GM21825 (cell line): ENCODE measurements at regions not wholly inside any gene's neighbourhood (a gene's known extent, or its start where the extent isn't known, plus 50 kb on each side); places are given as distances from the start of the nearest gene placed in this dataset.
"Not testable (repeated sequence)": the region's sequence is repeated elsewhere in the genome, so short reads cannot be mapped to it uniquely, and the experiment has no call there.

Experiments used
- ATAC-seq: cut with Tn5 transposase; IDR thresholded peaks from one replicate; pipeline ENCODE4 v1.9.1; 2021; ENCODE audit warnings: mild to moderate bottlenecking, moderate library complexity; ENCODE audit not compliant: unreplicated experiment

- ATAC-seq: no peak
Measured at GRCh38 chrX:27162496-27162895, 300.6 kb downstream of the PPP4R3C start.

GRCh38 chrX:27156921-27157320, 306.2 kb downstream of the PPP4R3C start:
- ATAC-seq: not testable (repeated sequence)

DNA sequence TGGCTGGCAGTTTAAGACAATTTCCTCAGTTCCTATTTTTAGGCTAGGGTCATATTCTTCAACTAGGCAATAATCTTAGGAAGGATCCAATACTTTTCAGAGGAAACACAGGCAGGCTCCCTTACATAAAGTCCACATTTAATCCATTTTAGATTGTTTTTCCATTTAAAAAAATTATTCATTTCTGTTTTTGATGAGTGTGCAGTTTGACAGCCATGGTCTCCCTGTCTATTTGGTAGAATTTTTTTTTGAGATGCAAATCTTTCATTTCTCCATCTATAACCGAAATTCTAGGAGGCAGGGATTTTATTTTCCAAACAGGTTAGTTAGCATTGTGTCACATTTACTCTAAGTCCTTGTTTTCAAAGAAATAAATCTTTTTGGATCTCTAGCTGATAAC, 326.8 kb downstream of the PPP4R3C start:
- ATAC-seq: no peak

DNA sequence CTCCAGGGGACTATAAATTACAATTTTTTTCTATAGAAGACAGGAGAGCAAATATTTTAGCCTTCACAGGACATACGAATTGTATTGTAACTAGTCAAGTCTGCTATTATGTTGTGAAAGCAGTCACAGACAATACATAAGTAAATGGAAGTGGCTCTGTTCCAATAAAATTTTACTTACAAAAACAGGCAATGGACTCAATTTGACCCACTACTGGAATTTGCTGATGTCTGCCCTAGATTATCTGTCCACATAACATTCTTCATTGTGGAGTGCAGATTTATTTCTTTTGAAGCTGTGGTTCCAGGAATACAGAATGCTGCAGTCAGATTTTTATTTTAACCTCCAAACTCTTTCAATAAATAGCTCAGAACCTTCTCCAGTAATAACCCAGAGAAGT, 330.3 kb downstream of the PPP4R3C start:
- ATAC-seq: no peak

GRCh38 chrX:27087176-27087575, 376.0 kb downstream of the PPP4R3C start:
- ATAC-seq: not testable (repeated sequence)

GRCh38 chrX:27086237-27086636, 376.9 kb downstream of the PPP4R3C start:
- no peak for ATAC-seq

- ATAC-seq: no peak
Measured at GRCh38 chrX:27085346-27085745, 377.8 kb downstream of the PPP4R3C start.

- ATAC-seq: no peak
Measured at GRCh38 chrX:27078371-27078770, 384.8 kb downstream of the PPP4R3C start.

GRCh38 chrX:27057883-27058282, 405.3 kb downstream of the PPP4R3C start:
- ATAC-seq: no peak

GRCh38 chrX:27039332-27039731, 423.8 kb downstream of the PPP4R3C start:
- no peak for ATAC-seq

DNA sequence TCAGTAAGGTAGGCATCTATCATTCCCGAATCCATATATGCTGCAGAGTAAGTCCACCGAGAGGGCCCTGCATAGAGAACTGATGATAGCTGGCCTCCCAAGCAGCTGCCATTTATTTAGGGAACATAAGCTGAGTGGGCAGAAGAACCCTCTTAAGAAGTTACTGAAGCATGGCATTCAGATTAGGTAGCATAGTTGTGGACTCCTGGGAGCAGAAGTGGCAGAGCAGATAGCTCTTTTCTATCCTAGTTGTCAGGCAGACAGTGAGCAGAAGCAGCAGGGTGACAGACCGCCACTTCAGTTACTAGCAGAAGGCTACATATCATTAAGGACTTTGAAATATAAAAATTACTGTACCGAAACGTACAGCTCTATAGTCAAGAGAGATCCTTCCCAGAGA, 454.7 kb downstream of the PPP4R3C start:
- ATAC-seq: no peak

DNA sequence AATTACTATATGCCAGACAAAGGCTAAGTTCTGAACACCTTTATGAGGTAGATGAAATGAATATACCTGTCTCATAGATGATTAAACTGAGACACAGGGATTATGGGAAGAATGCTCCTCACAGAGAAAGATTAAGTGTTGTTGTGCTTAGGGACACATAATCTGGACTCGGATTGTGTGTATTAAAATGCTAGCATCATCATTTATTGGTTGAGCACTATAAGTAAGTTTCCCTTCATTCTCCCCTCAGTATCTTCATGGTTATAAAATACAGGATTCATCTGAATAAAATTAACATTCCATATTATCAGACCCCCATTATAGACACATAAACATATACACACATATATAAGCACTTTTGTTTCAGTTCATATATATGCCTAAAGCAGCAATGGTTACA, 463.5 kb downstream of the PPP4R3C start:
- no peak for ATAC-seq

DNA sequence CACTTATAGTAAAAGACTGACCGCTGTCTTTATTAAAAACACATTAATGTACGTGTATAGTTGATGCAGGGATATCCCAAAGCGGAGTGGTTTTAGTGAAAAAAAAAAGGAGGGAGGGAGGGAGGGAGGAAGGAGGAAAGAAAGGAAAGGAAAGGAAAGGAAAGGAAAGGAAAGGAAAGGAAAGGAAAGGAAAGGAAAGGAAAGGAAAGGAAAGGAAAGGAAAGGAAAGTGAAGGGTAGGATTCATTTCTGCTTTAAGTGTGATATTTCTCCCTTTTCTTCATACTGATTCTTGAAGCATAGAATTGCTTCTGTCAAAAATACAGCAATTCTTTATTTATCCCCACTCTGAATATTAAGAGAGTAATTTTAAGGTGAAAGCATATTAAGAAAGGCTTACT, 504.9 kb downstream of the PPP4R3C start:
- no peak for ATAC-seq

GRCh38 chrX:26954029-26954428, 509.1 kb downstream of the PPP4R3C start:
- ATAC-seq: no peak

DNA sequence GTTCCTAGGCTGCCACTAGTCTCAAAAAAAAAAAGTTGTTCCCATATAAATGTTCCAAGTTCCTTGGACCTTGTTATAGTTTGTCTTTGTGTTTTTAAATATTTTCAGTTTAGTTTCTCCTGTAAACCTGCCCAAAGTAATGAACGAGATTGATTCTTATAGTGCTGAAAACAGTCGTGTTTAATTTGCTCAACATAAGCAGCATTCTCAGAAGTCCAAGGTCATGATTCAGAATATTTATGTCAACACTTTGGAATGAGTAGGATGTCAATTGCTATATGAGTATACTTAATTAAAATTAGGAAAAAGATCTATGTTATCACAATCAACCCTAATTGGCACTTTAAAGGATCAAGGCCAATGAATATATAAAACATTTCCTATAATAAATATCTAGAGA, 510.9 kb downstream of the PPP4R3C start:
- ATAC-seq: no peak

- no peak for ATAC-seq
Measured at GRCh38 chrX:26927419-26927818, 535.7 kb downstream of the PPP4R3C start.

DNA sequence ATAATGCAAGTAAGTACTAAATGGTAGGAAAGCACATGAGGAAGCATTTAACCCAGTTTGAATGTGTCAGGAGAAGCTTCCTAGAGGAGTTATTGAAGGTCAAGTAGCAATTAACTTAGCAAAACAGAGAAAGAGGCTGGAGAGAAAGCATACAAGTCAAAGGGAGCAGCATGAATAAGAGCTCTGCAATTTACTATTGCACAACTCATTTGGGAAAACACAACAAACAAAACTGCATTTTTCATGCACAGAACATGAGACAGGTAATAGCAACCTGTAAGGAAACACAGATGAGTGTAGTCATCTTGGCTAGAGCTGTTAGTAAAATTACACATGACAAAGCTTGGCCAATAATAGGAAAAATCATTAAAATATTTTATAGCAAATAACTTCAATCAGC, 538.1 kb downstream of the PPP4R3C start:
- no peak for ATAC-seq

DNA sequence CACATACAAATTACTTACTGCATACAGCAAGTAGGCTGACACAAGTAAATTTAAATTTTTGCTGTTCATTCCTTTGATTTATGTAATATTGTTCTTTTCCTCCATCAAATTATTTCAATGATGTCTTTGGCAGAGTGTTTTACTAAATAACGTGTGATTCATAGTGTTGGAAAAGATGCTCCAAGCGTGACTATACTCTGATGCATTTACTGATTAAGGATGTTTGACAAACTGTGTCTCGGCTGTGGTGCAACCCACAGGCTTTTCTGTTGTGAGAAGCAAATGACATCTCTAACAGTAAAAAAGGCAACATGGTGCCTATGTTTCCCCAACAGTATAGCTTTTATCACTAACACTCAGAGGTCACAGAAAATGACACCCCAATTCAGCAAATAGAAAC, 540.9 kb downstream of the PPP4R3C start:
- ATAC-seq: no peak

- ATAC-seq: no peak
Measured at GRCh38 chrX:26918631-26919030, 544.5 kb downstream of the PPP4R3C start.

- no peak for ATAC-seq
Measured at GRCh38 chrX:26916991-26917390, 546.1 kb downstream of the PPP4R3C start.

- no peak for ATAC-seq
Measured at GRCh38 chrX:26915064-26915463, 548.1 kb downstream of the PPP4R3C start.

- no peak for ATAC-seq
Measured at GRCh38 chrX:26914232-26914631, 548.9 kb downstream of the PPP4R3C start.

DNA sequence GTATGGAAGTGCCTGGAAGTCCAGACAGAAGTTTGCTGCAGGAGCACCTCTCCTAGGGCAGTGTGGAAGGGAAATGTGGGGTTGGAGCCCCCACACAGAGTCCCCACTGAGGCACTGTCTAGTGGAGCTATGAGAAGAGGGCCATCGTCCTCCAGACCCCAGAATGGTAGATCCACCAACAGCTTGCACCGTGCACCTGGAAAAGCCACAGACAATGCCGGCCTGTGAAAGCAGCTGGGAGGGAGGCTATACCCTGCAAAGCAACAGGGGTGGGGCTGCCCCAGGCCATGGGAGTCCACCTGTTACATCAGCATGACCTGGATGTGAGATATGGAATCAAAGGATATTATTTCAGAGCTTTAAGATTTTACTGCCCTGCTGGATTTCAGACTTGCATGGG, 551.4 kb downstream of the PPP4R3C start:
- ATAC-seq: not testable (repeated sequence)

DNA sequence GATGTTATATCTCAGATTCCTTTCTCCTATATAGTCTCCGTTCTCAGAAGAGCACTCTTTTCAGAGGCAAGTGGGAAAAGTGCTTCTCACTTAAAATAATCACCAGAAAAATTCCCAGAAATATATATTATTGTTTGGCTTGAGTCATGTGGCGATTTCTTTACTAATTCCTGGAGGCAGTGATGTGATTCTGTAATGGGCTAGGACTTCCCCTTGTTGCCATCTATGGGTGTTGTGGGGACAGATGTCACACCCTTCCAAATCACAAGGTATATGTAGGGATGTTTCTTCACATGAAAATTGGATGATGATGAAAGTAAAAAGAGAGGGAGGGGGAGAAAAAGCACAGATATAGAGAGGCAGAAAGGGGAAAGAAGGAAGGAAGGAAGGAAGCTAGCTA, 553.4 kb downstream of the PPP4R3C start:
- ATAC-seq: no peak
